GM19240 (cell line): ENCODE measurements at regions not wholly inside any gene's neighbourhood (a gene's known extent, or its start where the extent isn't known, plus 50 kb on each side); places are given as distances from the start of the nearest gene placed in this dataset.
A peak's percentile ranks its signal among the peaks of the same experiment; 100 is the strongest.

ENCODE experiments used
- DNase-seq: peaks from one replicate; pipeline ENCODE4 v3.0.0; 2011; ENCODE audit warnings: low spot score; ENCODE audit not compliant: insufficient read length

- DNase-seq = no peak
Measured at GRCh38 chr2:217722883-217723472, 279.8 kb downstream of the TNS1 start.

DNA sequence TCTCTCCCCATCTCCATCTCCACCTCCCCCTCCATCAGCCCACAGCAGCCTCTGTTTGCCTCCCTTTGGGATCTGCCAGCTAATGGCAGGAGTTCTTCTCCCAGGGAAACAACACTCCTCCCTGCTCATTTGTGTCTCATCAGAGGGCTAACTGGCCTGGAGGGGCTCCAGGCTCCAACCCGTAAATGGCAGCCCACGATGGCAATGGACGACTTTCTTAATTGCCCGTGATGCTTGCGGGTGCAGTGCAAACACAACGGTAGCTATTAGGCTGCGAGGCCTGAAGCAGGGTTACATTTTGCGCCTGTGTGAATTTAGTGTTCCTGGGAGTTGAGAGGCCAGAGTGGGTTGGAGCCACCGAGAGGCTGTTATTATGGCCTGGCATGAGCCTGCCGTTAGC lies 285.1 kb downstream of the TNS1 start:
- no peak for DNase-seq

DNA sequence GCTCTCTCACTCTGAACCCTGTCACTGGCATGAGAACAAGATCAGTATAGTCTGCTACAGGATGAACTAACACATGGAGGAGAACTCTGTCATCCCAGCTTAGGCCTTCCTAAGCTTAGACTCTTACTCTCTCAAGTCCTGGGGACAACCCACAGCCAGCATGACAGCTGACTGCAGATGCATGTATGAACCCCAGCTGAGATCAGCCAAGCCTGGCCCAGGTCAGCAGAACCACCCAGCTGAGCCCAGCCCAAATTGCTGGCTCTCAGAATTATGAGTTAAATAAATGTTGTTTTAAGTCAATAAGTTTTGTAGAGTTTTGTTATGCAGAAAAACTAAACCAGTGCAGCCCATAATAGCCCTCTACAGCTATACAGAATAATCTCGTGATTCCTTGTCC lies 287.3 kb downstream of the TNS1 start:
- no peak for DNase-seq

GRCh38 chr2:217714287-217714751 lies 288.5 kb downstream of the TNS1 start:
- DNase-seq = no peak

DNA sequence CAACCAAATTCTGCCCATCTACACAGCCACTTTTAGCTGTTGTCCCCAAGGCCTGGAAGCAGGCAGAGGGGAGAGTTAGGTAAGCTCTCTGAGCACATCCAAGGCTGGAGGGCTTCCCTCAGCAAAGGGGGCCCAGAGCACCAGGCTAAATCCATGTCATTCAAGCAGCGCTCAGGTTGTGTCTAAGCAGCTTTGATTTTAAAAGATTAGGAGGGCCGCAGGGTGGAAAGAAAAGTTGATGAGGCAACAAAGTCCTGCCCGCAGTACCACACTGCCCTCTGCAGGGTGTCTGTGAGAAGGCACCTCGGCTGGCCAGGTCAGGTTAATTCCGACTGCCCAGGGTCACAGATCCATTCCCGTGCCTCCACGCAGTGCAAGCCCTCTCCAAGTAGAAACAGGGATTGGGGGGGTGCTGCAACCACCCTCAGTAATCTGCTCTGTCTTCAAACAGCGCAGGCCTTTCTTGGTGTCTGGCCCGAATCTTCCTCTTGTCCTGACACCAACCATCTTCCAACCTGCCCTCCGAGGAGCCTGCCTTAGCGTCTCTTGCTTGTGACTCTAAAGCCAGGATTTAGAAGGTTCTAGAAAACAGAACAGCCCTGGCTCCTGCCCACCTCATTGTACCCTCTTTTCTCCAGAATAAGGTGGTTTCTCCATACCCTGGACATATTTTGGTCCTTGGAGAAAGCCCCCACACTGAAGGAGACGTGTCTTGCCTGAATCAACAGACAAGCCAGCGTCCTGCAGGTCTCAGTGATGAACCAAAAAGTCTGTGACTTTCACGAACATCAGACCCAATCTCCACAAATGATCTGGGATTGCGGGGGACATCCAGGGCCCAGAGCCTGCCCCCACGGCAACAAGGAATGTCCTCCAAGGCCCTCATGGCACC lies 289.2 kb downstream of the TNS1 start:
- DNase-seq = peak; percentile 34

GRCh38 chr2:217712431-217712830 lies 290.4 kb downstream of the TNS1 start:
- no peak for DNase-seq

GRCh38 chr2:217711188-217711587 lies 291.6 kb downstream of the TNS1 start:
- DNase-seq = no peak

- no peak for DNase-seq
Measured at GRCh38 chr2:217710211-217710765, 292.5 kb downstream of the TNS1 start.

GRCh38 chr2:217709478-217710210 lies 293.2 kb downstream of the TNS1 start:
- no peak for DNase-seq

GRCh38 chr2:217707131-217707611 lies 295.6 kb downstream of the TNS1 start:
- no peak for DNase-seq

- DNase-seq = no peak
Measured at GRCh38 chr2:217706513-217706912, 296.3 kb downstream of the TNS1 start.

DNA sequence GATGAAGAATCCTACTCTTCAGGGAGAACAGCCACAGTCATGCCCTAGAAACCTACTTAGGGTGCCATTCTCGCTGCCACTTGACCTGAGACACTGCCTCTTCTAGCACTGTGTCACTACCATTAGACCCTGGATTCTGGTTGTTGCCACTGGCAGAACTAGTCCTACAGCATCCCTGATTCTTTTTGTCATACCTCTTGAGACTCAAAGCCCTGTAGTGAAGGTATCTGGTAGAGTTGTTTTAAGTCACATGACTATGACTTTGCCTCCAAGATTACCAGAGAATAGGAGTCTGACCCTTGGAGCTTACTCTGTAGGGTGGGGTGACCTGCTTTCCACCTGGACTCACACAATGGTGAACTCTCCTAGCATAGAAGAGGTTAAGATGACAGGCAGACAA lies 296.7 kb downstream of the TNS1 start:
- DNase-seq = no peak

DNA sequence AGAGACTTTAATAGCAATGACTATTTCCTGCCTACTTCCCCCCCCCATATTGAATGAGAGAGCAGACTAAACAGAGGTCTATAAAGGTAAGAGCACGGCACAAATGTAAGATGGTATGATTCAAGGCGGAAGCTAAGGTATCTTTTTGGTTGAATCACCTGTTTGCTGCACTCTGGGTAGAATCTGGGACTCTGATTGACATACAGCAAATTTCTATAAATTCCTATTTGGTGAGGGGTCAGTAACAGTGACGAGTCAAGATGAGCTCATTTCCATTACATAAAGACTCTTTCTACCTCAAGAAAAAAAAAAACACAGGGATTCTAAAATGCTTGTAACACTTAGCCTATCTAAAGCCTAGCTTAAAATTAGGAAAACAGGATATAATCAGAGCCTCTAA lies 297.3 kb downstream of the TNS1 start:
- no peak for DNase-seq

- no peak for DNase-seq
Measured at GRCh38 chr2:217703999-217704398, 298.8 kb downstream of the TNS1 start.

DNA sequence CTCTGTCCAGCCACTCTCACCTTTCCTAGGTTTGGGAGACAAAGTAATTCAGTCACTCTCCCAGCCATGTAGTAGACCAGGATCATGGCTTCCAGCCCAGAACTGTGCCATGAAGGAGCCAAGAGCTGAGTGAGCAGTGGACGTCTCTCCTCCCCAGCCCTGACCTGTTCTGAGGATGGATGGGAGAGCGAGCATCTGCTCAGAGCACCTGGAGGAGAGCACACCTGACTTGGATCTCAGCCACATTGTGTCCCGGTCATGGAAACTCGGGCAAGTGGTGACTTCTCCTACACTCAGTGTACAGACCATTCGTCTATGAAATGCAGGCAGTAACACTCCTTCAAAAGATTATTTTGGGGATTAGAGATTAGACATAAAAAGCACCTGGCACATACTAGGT lies 299.7 kb downstream of the TNS1 start:
- DNase-seq = no peak

DNA sequence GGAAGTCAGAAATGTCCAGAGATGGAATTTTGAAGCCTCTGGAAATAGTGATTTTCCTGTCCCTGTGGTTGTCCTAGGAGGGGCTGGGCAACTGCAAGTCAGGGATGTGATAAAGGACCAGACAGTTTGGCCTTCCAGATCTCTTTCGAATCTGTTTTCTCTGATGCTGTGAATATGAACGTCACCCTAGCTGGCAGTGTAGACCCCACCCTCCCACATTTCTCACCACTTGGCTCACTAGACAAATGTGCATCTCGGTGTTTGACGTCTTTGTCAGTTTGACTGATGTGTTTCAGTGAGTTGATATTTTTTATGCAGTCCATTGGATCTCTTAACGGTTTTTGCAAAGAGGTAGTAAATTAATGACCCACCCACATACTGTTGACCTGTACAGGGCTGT lies 301.2 kb downstream of the TNS1 start:
- no peak for DNase-seq

GRCh38 chr2:217698691-217699090 lies 304.1 kb downstream of the TNS1 start:
- no peak for DNase-seq

- no peak for DNase-seq
Measured at GRCh38 chr2:217695033-217695520, 307.7 kb downstream of the TNS1 start.

DNA sequence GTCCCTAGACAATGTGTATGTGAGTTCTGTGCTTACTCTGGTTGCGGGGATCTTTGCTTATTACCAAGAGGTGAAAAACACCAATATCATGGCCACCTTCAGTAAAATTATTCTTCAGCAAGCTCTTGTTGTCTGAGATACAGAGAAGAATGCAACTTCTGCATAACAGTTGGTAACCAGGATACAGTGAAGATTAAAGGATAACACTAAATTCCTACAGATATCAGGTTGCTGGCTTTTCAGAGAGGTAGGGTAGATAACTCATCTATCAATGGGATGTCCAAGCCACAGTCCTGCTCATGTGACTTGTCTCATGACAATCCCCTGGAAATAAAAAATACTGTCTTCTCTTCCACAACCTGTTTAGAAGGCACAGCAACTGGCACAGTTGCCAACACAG lies 308.5 kb downstream of the TNS1 start:
- DNase-seq = no peak

DNA sequence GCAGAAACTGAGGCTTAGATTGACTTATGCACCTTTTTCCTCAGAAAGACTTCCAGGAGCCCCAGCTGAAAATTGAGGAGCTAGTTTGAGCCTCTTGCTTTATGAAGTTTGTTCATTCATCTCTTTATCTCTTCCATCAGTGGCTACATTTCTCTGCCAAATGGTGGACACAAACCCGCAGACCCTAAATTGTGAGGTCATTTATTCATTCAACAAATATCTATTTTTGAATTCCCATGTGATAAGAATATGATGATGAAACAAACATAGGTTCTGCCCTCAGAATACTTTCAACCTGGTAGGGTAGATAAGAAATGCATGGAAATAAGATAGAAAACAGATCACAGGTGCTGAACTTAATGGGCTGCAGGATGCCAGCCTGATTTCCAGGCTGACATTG lies 309.4 kb downstream of the TNS1 start:
- DNase-seq = no peak

DNA sequence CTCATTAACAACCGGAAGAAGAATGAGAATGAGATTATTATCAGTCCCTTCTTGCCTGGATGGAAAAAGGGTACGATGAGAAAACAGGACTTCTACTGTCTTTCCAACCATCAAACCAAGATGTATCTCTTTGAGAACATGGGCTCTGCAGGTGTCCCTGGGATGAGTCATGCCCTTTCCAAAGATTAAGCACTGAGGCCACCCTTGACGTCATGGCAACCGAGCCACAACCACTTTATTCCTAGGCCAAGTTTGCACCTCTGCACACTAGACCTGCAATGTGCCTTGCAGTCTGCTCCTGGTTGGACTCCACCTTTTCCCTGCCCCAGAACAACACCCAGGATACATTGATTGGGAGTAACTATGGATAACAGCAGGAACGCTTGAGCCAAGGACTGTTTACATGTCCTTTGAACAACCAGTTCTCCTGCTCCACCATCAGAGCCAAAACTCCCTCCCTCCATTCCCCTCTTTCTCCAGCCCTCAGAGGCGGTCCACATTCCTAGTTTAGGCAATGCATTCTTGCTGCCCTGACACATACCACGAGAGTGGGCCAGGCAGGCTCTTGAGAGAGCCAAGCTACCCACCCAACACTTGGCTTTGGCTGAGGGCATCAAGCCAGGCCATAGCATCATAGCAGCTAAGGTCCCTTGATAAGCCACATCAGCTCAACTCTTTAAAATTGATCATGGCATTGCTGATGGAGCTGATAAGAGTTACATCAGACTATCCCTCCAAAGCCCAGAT lies 310.7 kb downstream of the TNS1 start:
- DNase-seq = no peak
